ENCODE measurements at regions not wholly inside any gene's neighbourhood (a gene's known extent, or its start where the extent isn't known, plus 50 kb on each side); places are given as distances from the start of the nearest gene placed in this dataset.
A peak's percentile ranks its signal among the peaks of the same experiment; 100 is the strongest.
"Not testable (repeated sequence)": the region's sequence is repeated elsewhere in the genome, so short reads cannot be mapped to it uniquely, and the experiment has no call there.

DNA sequence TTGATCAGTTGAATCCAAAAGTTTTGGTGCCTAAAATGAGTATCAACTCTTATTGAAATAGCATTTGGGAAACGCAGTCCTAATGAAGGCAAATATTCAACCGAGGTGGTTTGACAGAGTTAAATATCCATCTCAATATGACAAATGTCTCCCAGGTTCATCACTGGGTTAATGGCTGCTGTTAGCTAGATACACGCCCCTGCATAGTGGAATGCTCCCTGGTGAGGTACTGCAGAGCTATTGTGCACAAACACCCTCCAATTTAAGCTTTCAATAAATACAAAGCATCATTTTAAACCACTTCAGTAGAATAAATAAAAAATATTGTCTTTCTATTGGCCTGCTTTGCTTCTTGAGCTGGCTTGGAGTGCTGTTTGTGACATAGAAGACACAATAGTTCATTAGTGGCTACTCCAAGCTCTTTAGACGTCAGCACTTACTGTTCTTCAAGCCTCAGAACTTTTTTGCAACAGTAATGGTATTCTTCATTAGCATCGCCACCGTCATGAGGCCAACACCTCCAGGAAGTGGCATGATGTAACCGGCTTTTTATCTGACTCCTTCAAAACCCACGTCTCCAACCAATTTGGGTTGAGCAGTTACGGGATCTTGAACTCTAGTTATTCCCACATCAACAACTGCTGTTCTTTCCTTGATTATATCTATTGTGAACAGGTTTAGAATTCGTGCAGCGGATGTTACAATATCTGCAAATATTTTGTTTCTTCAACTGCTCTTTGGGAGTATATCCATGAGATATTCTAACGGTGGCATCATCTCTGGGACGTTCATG lies 1159.6 kb upstream of the EPHA6 start:
- no peak for DNase-seq (ENCODE audit: low spot score)

DNA sequence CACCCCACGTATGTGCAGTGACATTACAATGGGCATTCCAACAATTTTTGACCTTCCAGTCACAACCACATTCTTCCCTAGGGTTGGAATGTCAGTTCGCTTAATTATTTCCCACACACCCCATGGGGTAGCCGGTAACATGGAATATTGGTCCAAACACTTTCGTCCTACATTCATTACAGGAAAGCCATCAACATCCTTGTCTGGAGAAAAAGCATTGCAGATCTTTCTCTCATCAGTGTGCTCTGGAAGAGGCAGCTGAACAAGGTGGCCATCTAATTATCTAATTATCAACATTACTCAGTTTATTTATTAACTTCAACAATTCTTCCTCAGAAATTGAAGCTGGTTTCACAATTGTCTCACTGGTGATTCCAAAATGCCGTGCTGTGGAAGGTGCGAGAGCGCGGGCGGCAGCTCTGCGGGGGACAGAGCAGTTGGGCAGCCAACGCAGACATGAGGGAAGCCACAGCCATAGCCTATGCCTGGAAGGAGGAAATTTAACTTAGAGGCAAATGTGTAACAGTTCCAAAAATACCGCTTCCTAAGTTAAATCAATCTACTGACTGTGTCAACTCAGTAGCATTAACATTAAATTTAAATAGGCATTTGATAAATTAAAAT lies 1158.9 kb upstream of the EPHA6 start:
- no peak for DNase-seq (ENCODE audit: low spot score)

DNA sequence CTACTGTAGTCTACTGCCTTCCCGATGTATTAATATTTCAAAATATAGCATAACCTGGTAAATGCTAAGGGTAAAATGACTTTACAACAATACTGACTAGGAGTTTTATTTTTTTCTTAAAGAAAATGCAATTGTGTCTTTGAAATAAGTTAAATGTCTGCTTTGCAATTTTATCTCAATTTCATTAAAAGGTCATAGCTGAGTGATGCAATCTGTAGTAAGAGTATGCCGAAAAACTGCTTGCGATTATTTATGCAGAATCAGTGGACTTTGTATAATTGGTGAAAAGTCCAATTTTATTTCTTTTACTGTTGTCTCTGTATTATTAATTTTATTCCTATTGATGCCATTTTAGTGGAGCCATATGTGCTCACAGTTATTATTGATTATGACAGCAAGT lies 1143.6 kb upstream of the EPHA6 start:
- DNase-seq (ENCODE audit: low spot score), result no peak

DNA sequence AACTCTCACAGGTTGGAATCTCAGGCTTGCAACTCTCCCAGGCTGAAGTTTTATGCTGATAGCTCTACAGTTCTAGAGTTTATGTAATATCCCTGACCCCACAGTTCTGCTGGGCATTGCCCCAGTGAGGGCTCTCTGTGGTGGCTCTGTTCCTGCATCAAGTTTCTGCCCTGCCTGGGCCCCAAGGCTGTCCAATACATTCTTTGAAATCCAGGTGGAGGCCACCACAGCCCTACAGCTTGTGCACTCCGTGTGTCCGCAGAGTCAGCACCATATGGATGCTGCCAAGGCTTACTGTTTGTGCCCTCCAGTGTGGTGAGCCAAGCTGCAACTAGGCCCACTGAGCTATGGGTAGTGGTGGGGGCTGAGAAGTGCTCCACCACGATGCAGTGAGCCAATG lies 1141.2 kb upstream of the EPHA6 start:
- DNase-seq (ENCODE audit: low spot score), result no peak

DNA sequence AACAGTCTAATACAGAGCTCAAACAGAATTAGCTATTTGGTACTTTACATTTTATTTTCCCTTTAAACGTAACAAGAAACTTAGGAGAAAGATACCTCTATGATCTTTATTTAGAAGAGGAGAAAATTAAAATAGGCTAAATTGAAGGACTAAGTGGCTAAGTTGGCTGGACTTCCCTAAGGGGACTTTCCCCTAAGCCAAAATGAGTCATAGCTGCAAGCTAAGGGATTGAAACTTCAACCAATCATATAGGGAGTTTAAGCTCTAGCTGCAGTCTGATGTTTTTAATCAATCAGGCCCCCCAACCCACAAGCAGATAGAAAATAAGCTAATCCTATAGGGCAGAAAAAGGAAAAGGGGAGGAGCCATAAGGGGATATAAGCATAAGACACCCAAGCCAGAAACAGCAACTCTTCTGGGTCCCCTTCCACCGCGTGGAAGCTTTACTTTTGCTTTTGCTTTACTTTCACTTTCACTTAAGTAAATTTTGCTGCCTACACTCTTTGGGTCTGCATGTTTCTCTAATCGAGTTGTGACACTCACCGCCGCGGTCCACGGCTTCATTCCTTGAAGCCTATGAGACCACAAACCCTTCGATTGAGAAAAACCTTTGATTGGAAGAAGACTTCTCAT lies 1108.5 kb upstream of the EPHA6 start:
- no peak for DNase-seq (ENCODE audit: low spot score)

DNA sequence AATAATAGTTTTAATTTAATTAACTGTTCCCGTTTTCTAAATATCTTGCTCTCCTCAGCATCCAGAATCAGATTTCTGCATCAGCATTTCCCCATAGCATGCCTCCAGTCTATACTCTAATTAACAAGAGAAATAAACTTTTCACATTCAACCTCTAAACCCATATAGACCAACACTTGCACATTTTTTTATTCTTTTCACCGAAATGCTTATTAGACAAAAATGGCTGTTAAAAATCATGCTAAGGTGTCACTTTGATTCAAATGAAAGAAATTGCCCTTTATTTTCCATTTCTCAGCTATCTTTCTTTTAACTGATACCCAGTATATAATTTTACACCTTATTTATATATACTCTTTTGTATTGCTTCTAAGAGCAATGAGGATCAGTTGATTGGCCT lies 1107.1 kb upstream of the EPHA6 start:
- DNase-seq (ENCODE audit: low spot score), result no peak

DNA sequence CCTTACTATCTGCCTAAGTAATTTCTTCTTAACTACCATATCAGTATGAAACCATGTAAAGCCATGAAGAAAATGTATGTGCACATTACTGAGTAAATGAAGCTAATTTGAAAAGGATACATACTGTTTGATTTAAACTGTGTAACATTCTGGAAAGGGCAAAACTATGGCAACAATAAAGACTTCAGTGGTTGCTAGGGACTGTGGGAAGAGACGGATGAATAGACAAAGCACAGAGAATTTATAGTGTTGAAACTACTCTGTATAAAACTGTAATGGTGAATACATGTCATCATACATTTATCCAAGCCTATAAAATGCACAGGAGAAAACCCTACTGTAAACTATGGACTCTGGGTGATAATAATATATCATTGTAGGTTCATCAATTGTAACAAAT lies 1103.7 kb upstream of the EPHA6 start:
- DNase-seq (ENCODE audit: low spot score), result no peak

DNA sequence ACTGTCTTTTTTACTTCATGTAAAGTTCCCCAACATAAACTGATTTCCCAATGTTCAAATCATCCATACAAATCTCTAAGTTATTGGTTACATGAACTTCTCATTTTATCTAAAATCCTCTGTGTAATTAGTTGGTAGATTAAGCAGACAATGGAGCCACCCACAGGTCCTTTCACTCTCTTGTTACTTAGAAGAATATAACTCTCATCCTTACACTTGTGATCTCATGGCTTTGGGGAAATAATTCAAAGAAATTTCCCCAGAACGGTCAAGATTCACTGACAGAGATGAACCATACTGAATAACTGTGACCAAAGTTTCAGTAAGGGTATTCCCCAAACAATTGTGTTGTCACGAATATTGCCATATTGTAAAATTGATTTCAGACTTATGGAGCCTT lies 1102.6 kb upstream of the EPHA6 start:
- no peak for DNase-seq (ENCODE audit: low spot score)

DNA sequence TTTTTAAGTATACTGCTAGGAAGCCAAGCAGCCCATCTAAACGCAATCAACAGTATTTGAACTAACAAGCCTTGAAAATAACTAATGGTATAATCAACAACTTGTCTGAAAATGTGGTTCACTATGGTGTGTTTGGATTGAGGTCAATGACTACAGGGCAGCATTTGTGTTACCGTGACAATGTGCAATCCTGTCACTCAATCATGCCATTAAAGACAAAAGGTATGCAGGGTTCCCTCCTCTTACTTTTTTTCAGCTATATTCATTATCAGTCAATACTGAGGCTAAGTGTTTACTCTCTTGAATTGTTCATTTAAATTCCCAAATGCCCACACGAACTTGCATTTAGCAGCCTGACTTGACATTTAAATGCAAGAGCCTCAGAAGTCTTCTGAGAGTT lies 1099.3 kb upstream of the EPHA6 start:
- DNase-seq (ENCODE audit: low spot score), result no peak

DNA sequence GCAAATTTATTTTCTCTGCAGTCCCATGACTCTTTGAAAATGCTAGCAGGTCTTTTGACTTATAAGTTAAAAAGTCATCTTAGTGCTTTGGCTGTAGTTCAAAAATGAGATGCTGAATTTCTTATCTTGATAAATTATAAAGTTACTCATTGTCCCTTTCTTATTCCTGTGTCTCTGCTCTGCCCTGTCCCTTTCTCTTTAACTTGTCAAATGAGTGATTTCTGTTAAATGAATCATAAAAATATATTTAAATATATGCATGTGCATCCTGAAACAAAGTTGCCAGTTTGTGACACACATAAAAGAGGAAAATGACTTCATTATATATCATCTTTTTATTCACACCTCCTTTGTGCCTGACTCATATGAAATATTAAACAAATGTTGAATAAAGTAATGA lies 1097.3 kb upstream of the EPHA6 start:
- DNase-seq (ENCODE audit: low spot score), result no peak

DNA sequence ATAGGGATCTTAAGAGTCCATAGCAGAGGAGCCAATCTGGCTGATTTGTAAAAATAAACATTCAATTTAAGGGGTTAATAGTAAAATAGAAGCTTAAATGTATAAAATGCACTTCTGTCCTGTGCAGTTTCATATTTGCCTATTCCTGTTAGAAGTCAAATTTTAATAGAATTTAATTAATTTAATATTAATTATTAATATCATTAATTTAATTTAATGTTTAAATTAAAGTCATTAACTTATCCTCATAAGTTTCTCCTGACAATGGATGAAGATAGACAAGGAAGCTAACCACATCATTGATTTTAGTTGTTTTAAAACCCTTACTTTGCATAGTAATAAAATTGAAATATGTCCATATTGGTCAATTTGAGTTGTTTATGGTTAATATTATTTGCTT lies 1096.2 kb upstream of the EPHA6 start:
- no peak for DNase-seq (ENCODE audit: low spot score)

DNA sequence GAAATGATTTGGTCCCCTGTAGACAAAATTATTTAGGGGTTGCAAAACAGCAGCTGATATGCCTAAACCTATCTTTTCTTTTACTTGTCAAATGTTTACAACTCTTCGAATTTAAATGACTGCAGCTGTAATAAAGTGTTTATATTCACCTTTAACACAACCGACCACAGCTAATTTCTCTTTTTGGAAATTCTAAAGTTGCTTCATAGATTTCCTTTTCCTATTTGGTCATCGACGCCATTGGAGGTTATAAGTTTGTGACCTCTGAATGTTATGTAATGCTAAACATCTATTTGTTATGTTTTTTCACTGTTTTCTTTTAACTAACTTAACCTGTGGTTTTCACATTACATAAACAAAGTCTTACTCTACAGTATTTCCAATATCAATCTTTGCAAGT lies 1094.9 kb upstream of the EPHA6 start:
- DNase-seq (ENCODE audit: low spot score), result no peak

DNA sequence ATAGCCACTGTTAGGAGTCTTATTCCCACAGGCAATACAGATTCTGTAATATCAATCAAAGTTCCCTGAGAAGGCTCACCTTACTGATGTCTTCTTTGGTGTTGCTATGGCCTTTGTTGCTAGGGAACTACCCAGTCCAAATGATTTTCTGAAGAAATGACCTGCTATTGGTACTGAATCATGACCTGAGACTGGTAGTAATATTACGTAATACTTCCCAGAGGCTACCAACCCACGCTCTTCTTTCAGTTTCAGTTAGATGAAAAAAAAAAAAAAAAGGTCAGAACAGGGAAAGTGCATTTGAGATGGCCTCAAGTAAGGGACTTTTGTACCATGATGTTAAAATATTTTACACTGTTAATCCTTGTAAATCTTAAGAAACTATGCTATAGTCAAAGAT lies 1092.5 kb upstream of the EPHA6 start:
- no peak for DNase-seq (ENCODE audit: low spot score)

DNA sequence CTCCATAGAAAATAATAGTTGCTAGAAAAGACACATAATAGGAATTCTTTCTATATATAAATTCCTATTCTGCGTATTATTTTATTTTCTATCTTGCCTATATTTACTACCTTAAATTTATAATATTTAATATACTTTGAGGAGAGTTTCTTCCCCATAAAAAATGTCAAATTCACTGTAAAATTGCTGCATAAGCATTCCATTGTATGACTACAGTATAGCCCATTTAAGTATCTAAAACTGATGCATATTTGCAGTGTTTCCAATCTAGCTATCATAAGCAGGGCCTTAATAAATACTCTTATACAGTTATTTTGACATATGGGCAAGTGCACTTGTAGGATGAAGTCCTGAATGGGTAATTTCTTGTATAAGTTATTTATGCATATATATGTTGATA lies 1088.6 kb upstream of the EPHA6 start:
- DNase-seq (ENCODE audit: low spot score), result no peak

DNA sequence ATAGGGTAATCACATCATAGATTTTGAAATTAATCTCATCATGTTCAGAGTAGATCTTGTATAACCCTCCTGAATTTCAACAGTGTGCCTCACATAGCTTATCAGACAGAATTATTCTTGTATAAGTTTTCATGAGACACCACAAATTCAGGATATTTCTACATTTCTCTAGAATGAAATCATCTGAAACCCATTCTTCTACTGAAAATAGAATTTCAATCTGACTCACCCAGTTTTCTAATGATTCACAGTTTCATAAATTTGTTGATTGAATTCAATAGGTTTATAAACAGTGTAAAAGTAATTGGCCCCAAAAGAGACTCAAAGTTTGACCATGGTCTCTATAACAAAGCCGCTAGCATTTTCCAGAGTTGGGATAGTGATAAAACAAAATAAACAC lies 1082.6 kb upstream of the EPHA6 start:
- DNase-seq (ENCODE audit: low spot score), result no peak

DNA sequence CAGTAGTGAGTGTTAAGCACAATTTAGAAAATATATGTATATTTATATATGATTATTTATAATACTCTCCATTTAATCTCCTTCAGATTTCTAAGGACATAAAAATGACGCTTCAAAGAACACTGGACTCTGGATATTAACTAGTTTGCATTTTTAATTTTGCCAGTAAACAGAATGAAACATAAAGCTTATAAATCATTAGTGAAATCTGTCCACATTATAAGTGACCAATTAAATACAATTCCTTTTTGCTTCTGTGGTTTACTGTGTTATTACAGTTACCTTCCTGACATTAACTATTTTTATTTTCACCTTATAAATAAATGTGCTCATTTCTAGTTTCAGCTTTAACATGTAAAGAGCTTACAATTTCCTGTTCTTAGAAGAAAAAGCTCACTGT lies 1081.1 kb upstream of the EPHA6 start:
- DNase-seq (ENCODE audit: low spot score), result no peak

DNA sequence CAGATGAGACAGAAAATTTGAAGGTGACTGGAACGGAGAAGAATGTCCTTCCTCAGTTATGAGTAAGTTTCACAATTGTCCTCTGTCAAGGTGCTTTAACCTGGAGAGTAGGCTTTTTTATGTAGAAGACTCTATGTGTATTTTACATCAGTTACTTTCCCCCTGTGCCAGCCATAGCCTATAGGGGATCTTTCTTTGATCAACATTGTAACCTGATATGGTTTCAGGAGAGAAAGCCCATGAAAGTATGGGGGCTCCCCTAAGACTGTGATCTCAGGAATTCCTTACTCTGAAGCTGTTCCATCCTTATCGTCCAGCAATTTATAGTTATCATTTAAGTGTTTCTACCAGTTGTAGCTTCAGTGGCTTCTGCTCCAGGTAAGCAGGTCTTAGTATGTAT lies 1076.3 kb upstream of the EPHA6 start:
- DNase-seq (ENCODE audit: low spot score), result no peak

DNA sequence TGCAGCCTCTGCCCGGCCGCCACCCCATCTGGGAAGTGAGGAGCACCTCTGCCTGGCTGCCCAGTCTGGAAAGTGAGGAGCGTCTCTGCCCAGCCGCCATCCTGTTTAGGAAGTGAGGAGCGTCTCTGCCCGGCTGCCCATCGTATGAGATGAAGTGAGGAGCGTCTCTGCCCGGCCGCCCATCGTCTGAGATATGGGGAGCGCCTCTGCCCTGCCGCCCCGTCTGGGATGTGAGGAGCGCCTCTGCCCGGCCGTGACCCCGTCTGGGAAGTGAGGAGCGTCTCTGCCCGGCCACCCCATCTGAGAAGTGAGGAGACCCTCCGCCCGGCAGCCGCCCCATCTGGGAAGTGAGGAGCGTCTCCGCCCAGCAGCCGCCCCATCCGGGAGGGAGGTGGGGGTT lies 1069.5 kb upstream of the EPHA6 start:
- DNase-seq (ENCODE audit: low spot score), result not testable (repeated sequence)

DNA sequence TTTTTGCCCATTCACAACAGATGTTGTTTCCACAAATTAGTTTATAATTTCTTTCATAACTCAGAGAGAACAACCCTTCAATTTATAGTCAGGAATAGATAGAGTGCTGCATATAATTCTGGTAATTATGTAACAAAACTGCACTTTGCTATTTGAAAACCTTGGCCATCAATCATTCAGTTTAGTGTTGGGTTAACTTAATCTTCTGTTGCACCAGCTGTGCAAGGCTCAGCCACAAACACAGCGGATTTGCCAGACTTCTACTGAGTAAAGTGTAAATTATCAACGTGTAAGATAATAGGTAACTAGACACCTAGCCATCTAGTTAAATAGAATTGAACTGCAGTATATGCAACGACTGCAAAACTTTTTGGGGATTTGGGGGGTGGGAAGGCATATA lies 1064.3 kb upstream of the EPHA6 start:
- peak; percentile 16 for DNase-seq (ENCODE audit: low spot score)

DNA sequence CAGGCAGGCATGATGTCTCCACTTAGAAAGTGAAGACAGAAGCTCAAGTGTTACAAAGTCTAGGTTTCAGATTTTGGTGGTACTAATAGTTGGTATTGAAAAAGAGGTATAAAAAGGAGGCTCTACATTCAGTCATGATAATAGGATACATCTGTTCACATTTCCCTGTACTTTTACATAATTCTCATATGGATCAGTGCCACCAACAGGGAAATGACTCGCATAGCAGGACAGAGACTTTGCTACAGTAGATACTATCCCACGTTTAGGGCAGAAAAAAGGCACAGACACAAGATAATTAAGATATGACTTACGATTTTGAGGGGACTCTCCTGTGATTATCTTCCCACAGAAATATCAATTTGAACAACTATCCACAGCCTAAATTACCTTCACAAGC lies 1062.9 kb upstream of the EPHA6 start:
- DNase-seq (ENCODE audit: low spot score), result no peak

DNA sequence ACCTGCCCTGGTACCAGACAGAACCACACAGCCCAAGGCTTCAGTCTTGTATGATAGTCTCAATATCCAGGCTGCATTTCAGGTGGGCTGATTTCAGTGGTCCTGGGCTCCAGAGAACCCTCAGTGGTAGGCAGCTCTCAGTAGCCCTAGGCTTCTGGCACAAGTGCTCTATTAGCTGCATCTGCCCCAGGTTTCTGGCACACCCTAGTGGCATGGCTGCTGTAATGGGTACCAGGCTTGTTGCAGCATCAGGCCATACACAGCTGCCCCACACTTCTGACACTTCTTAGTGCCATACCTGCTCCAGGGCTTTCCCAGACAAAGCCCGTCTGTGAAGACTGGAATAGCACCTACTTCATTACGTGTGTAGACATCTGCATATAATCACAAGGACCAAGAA lies 1062.2 kb upstream of the EPHA6 start:
- peak; percentile 12 for DNase-seq (ENCODE audit: low spot score)

DNA sequence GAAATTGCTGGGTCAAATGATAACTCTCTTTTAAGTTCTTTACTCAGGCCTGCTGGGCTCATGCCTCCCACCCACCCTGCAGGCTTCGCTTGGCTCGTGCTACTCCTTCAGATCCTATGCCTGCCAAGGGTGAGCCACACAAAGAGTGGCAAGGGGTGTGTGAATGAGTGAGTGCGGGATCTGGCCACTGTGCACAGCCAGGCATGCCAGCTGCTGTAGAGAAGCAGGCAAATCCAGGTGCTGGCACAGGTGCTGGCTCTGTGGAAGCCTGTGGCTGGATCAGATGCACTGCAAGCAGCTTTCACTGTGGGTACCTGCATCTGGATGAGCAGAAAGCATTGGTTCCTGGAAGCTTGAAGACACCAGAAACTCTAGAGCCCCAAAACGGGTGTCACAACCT lies 1055.7 kb upstream of the EPHA6 start:
- no peak for DNase-seq (ENCODE audit: low spot score)

DNA sequence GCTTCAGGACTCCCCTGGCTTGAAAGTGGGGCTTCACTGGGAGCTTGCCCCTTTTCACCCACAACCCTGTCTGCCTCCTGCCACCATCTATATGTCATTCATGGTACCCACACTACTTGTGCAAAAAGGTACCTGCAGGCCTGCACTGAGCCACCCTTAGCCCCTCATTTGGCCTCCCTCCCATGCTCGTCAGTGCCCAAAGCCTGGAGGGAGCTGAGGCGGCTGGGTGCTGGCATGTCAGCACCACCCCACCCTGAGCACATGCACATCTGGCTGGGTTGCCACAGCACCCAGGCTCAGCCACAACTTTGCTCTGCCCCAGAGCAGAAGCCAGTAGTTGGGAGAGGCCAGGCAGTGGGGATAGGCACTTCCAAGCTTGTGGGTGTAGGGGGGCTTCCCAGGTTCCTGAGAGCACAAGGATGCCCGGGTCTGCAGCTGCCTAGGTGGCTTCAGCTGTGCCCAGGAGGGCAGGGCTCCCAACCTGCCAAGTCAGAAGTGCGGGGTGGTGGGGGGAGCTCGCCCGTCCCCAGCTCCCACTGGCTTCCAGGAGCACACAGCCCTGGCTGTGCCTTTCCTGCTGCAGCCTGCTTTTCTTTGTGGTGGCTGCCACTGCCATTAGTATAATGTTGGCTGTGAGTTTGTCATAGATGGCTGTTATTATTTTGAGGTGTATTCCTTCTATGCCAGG lies 1054.6 kb upstream of the EPHA6 start:
- no peak for DNase-seq (ENCODE audit: low spot score)

Measured in D341Med (cell line).